K562 (cell line): ENCODE measurements at regions not wholly inside any gene's neighbourhood (a gene's known extent, or its start where the extent isn't known, plus 50 kb on each side); places are given as distances from the start of the nearest gene placed in this dataset.

Experiments used
- CREM ChIP-seq: IDR thresholded peaks from 2 replicates; pipeline ENCODE4 v1.6.1; 2014; ENCODE audit warnings: antibody characterized with exemption, low read depth
- ELK3 ChIP-seq: fragments of 450-650 bp; formaldehyde crosslinking; IDR thresholded peaks from 2 replicates; pipeline ENCODE4 v1.4.0; 2020; ENCODE audit warnings: mild to moderate bottlenecking
- HINFP ChIP-seq: fragments of 450-650 bp; conservative IDR thresholded peaks from 2 replicates; pipeline ENCODE4 v1.6.1; 2016; ENCODE audit warnings: missing genetic modification characterization, low read depth, mild to moderate bottlenecking, control low read depth, missing compliant biosample characterization
- PBX2 ChIP-seq, 2 experiments: IDR thresholded peaks in 1 of 2; conservative IDR thresholded peaks in 1 of 2; 2 replicates each; pipeline ENCODE4 v1.6.1; 2016; ENCODE audit warnings: low read depth in 2 of 2, mild to moderate bottlenecking in 1 of 2, missing compliant biosample characterization in 1 of 2, missing genetic modification characterization in 1 of 2, moderate library complexity in 1 of 2
- POLR2G ChIP-seq: fragments of 200-400 bp; formaldehyde crosslinking; IDR thresholded peaks from 2 replicates; pipeline ENCODE4 v1.6.1; 2017; ENCODE audit warnings: low read depth, mild to moderate bottlenecking, antibody characterized with exemption, low read length, moderate library complexity
- PRDM10 ChIP-seq: fragments of 450-650 bp; IDR thresholded peaks from 2 replicates; pipeline ENCODE4 v1.6.1; 2018; ENCODE audit not compliant: partially characterized antibody
- RAD51 ChIP-seq: fragments of 450-650 bp; IDR thresholded peaks from 2 replicates; pipeline ENCODE4 v1.7.1; 2016; ENCODE audit warnings: low read depth, mild to moderate bottlenecking, borderline replicate concordance
- TOE1 ChIP-seq, 2 experiments: fragments of 450-650 bp in 1 of 2; sonication (generic) in 1 of 2; formaldehyde crosslinking in 1 of 2; IDR thresholded peaks; 2 replicates each; pipeline versions ENCODE4 v1.7.1 to v1.8.0; 2016 to 2022; ENCODE audit warnings: borderline replicate concordance in 2 of 2, mild to moderate bottlenecking in 2 of 2, antibody characterized with exemption in 1 of 2, inconsistent platforms in 1 of 2, low read depth in 1 of 2, missing genetic modification reagents in 1 of 2, moderate library complexity in 1 of 2
- U2AF1 ChIP-seq: fragments of 200-400 bp; formaldehyde crosslinking; optimal IDR thresholded peaks from 2 replicates; pipeline ENCODE3; 2017; ENCODE audit warnings: mild to moderate bottlenecking, low read depth, low read length, moderate library complexity
- ZFX ChIP-seq: sonication (generic); formaldehyde crosslinking; IDR thresholded peaks from 2 replicates; pipeline ENCODE4 v1.8.0; 2022; ENCODE audit warnings: mild to moderate bottlenecking, missing genetic modification reagents, moderate library complexity
- ZNF23 ChIP-seq: fragments of 250-450 bp; sonication (Bioruptor Pico); IDR thresholded peaks from 2 replicates; pipeline ENCODE4 v1.4.0; 2020; ENCODE audit warnings: mild to moderate bottlenecking
- ZNF639 ChIP-seq, 2 experiments: fragments of 200-800 bp in 1 of 2; sonication (Bioruptor generic) in 1 of 2; sonication (generic) in 1 of 2; formaldehyde crosslinking in 1 of 2; IDR thresholded peaks in 1 of 2; conservative IDR thresholded peaks in 1 of 2; 2 replicates each; pipeline versions ENCODE4 v1.5.0 to v1.6.1; 2016 to 2020; ENCODE audit warnings: missing compliant biosample characterization in 1 of 2, missing genetic modification characterization in 1 of 2, missing genetic modification reagents in 1 of 2
- ZNF707 ChIP-seq: fragments of 250-450 bp; sonication (Bioruptor Pico); conservative IDR thresholded peaks from 2 replicates; pipeline ENCODE4 v1.8.0; 2022; ENCODE audit warnings: inconsistent platforms, mild to moderate bottlenecking, moderate library complexity

GRCh38 chr21:33968080-33968994, 52.7 kb upstream of the ATP5PO start (continued):
- TF ChIP-seq PRDM10 (no peak), ZNF639 (CRISPR knock-in tag; conservative IDR thresholded peaks at IDR 0.05 in 1 of 2, IDR thresholded peaks at IDR 0.05 in 1 of 2) (no peak), RAD51 (peak; percentile 95), TOE1 (IDR thresholded peaks at IDR 0.05; ENCODE audit: borderline replicate concordance) (peak; percentile 96), TOE1 (CRISPR knock-in tag; IDR thresholded peaks at IDR 0.05; ENCODE audit: borderline replicate concordance, low read depth) (no peak), ZNF707 (CRISPR knock-in tag) (no peak), ZNF23 (CRISPR knock-in tag) (no peak), ZFX (CRISPR knock-in tag) (no peak), POLR2G (no peak), PBX2 (CRISPR knock-in tag; IDR thresholded peaks at IDR 0.05; ENCODE audit: low read depth) (no peak), PBX2 (tag; conservative IDR thresholded peaks at IDR 0.05; ENCODE audit: low read depth) (no peak), U2AF1 (no peak), CREM (peak; percentile 76), HINFP (no peak), ELK3 (CRISPR knock-in tag) (no peak)
